T-helper 2 cell treated with Interferon-gamma antibody and Interleukin-4, amounts not matched to agents 5 μg/mL and 100 μg/mL, for 36 hours (primary cell): ENCODE measurements at regions not wholly inside any gene's neighbourhood (a gene's known extent, or its start where the extent isn't known, plus 50 kb on each side); places are given as distances from the start of the nearest gene placed in this dataset.
A peak's percentile ranks its signal among the peaks of the same experiment; 100 is the strongest.
"Not testable (repeated sequence)": the region's sequence is repeated elsewhere in the genome, so short reads cannot be mapped to it uniquely, and the experiment has no call there.

Source experiments
- DNase-seq: peaks from one replicate; pipeline ENCODE4 v3.0.0; 2021; ENCODE audit warnings: low spot score
- H3K27ac Mint-ChIP-seq: one replicate; pipeline ENCODE4 v1.8.0; 2021; ENCODE audit warnings: mild to moderate bottlenecking, mixed read lengths
- H3K27me3 Mint-ChIP-seq: one replicate; pipeline ENCODE4 v1.8.0; 2021; ENCODE audit warnings: low read depth, mixed read lengths
- H3K36me3 Mint-ChIP-seq: one replicate; pipeline ENCODE4 v1.8.0; 2021; ENCODE audit warnings: low read depth, mixed read lengths
- H3K4me1 Mint-ChIP-seq: one replicate; pipeline ENCODE4 v1.8.0; 2021; ENCODE audit warnings: low read depth, mixed read lengths
- H3K4me3 Mint-ChIP-seq: one replicate; pipeline ENCODE4 v1.8.0; 2022; ENCODE audit warnings: mild to moderate bottlenecking, moderate library complexity, mixed read lengths
- H3K9me3 Mint-ChIP-seq: one replicate; pipeline ENCODE4 v1.8.0; 2021; ENCODE audit warnings: mixed read lengths

- peak overlapping the region; percentile 21 for H3K4me3 Mint-ChIP-seq
- H3K36me3 Mint-ChIP-seq = peaks cover 32% of the 10 kb centered on the region
- DNase-seq = no peak
- no peaks in the 10 kb centered on the region for H3K27me3 Mint-ChIP-seq
- H3K27ac Mint-ChIP-seq = peak overlapping the region; percentile 71
- peaks cover 31% of the 10 kb centered on the region for H3K4me1 Mint-ChIP-seq
- peaks cover 29% of the 10 kb centered on the region for H3K9me3 Mint-ChIP-seq
These were observed 140.1 kb downstream of the DNAJB6 start for GRCh38 chr7:157476654-157477549.

- peaks cover 28% of the 10 kb centered on the region for H3K4me1 Mint-ChIP-seq
- H3K27ac Mint-ChIP-seq = peak overlapping the region; percentile 71
- H3K27me3 Mint-ChIP-seq = no peaks in the 10 kb centered on the region
- peaks cover 24% of the 10 kb centered on the region for H3K9me3 Mint-ChIP-seq
- peak; percentile 24 for DNase-seq
- H3K4me3 Mint-ChIP-seq = peak overlapping the region; percentile 27
- H3K36me3 Mint-ChIP-seq = peaks cover 27% of the 10 kb centered on the region
These were observed 140.9 kb downstream of the DNAJB6 start for GRCh38 chr7:157477550-157478212.

GRCh38 chr7:157478611-157479010 is 141.8 kb downstream of the DNAJB6 start:
- peaks cover 14% of the 10 kb centered on the region for H3K9me3 Mint-ChIP-seq

GRCh38 chr7:157479326-157479725 is 142.5 kb downstream of the DNAJB6 start:
- Mint-ChIP-seq H3K9me3 (peaks cover 11% of the 10 kb centered on the region), H3K36me3 (peaks cover 15% of the 10 kb centered on the region), H3K4me1 (peaks cover 21% of the 10 kb centered on the region), H3K27ac (no peak overlapping the region), H3K27me3 (no peaks in the 10 kb centered on the region), H3K4me3 (no peak overlapping the region)
- no peak for DNase-seq

More at GRCh38 chr7:157478611-157479010, 141.8 kb downstream of the DNAJB6 start:
- DNase-seq, H3K27me3 Mint-ChIP-seq: not testable (repeated sequence)
- Mint-ChIP-seq H3K4me1 (peaks cover 24% of the 10 kb centered on the region), H3K36me3 (peaks cover 20% of the 10 kb centered on the region), H3K27ac (peak overlapping the region; percentile 70), H3K4me3 (peak overlapping the region; percentile 45)

- Mint-ChIP-seq H3K9me3 (peaks cover 4% of the 10 kb centered on the region), H3K36me3 (peaks cover 8% of the 10 kb centered on the region), H3K27me3 (no peaks in the 10 kb centered on the region), H3K27ac (no peak overlapping the region), H3K4me3 (no peak overlapping the region), H3K4me1 (peaks cover 29% of the 10 kb centered on the region)
- no peak for DNase-seq
These were observed 143.7 kb downstream of the DNAJB6 start for GRCh38 chr7:157480371-157481050.

- DNase-seq = no peak
- no peak overlapping the region for H3K4me3 Mint-ChIP-seq
- no peak overlapping the region for H3K27ac Mint-ChIP-seq
- H3K4me1 Mint-ChIP-seq = peaks cover 27% of the 10 kb centered on the region
- no peaks in the 10 kb centered on the region for H3K27me3 Mint-ChIP-seq
- peaks cover 3% of the 10 kb centered on the region for H3K36me3 Mint-ChIP-seq
- H3K9me3 Mint-ChIP-seq = peaks cover 4% of the 10 kb centered on the region
These were observed 144.6 kb downstream of the DNAJB6 start for GRCh38 chr7:157481389-157481788.

- no peak for DNase-seq
- Mint-ChIP-seq H3K4me1 (peaks cover 29% of the 10 kb centered on the region), H3K27me3 (peaks cover 2% of the 10 kb centered on the region), H3K27ac (no peak overlapping the region), H3K36me3 (peaks cover 3% of the 10 kb centered on the region), H3K9me3 (peaks cover 4% of the 10 kb centered on the region), H3K4me3 (no peak overlapping the region)
These were observed 145.2 kb downstream of the DNAJB6 start for GRCh38 chr7:157482025-157482424.

GRCh38 chr7:157482517-157483087 is 145.8 kb downstream of the DNAJB6 start:
- Mint-ChIP-seq H3K36me3 (peaks cover 3% of the 10 kb centered on the region), H3K27me3 (peaks cover 2% of the 10 kb centered on the region), H3K9me3 (peaks cover 4% of the 10 kb centered on the region), H3K4me1 (peaks cover 26% of the 10 kb centered on the region), H3K4me3 (no peak overlapping the region), H3K27ac (no peak overlapping the region)
- no peak for DNase-seq

- no peak for DNase-seq
- Mint-ChIP-seq H3K36me3 (peaks cover 3% of the 10 kb centered on the region), H3K27me3 (peaks cover 2% of the 10 kb centered on the region), H3K4me3 (no peak overlapping the region), H3K4me1 (peaks cover 19% of the 10 kb centered on the region), H3K27ac (peak overlapping the region; percentile 29), H3K9me3 (peaks cover 4% of the 10 kb centered on the region)
These were observed 146.7 kb downstream of the DNAJB6 start for GRCh38 chr7:157483515-157483914.

- no peak overlapping the region for H3K4me3 Mint-ChIP-seq
- no peaks in the 10 kb centered on the region for H3K9me3 Mint-ChIP-seq
- no peak overlapping the region for H3K27ac Mint-ChIP-seq
- H3K36me3 Mint-ChIP-seq = peaks cover 3% of the 10 kb centered on the region
- peaks cover 2% of the 10 kb centered on the region for H3K27me3 Mint-ChIP-seq
- H3K4me1 Mint-ChIP-seq = peaks cover 16% of the 10 kb centered on the region
- no peak for DNase-seq
These were observed 147.2 kb downstream of the DNAJB6 start for GRCh38 chr7:157483971-157484410.

GRCh38 chr7:157484411-157485081 is 147.7 kb downstream of the DNAJB6 start:
- no peaks in the 10 kb centered on the region for H3K9me3 Mint-ChIP-seq
- no peak overlapping the region for H3K4me3 Mint-ChIP-seq
- no peak overlapping the region for H3K27ac Mint-ChIP-seq
- no peaks in the 10 kb centered on the region for H3K36me3 Mint-ChIP-seq
- no peak for DNase-seq
- peaks cover 13% of the 10 kb centered on the region for H3K4me1 Mint-ChIP-seq
- H3K27me3 Mint-ChIP-seq = peaks cover 2% of the 10 kb centered on the region

- Mint-ChIP-seq H3K4me1 (peaks cover 19% of the 10 kb centered on the region), H3K9me3 (peaks cover 2% of the 10 kb centered on the region), H3K27ac (peak overlapping the region; percentile 11), H3K36me3 (no peaks in the 10 kb centered on the region), H3K4me3 (no peak overlapping the region), H3K27me3 (peaks cover 2% of the 10 kb centered on the region)
- no peak for DNase-seq
These were observed 148.6 kb downstream of the DNAJB6 start for GRCh38 chr7:157485361-157485831.
